ENCODE measurements at regions not wholly inside any gene's neighbourhood (a gene's known extent, or its start where the extent isn't known, plus 50 kb on each side); places are given as distances from the start of the nearest gene placed in this dataset.

GRCh38 chr1:95532335-95532734 lies 298.3 kb downstream of the RWDD3 start:
- peak in 1 of 7 experiments; percentile 8 for TF ChIP-seq CTCF (IDR thresholded peaks at IDR 0.05)
- TF ChIP-seq POLR2A (IDR thresholded peaks at IDR 0.05) = no peak
